Tibial nerve (tissue), 4 donors: ENCODE measurements at regions not wholly inside any gene's neighbourhood (a gene's known extent, or its start where the extent isn't known, plus 50 kb on each side); places are given as distances from the start of the nearest gene placed in this dataset.

Experiments
- DNase-seq, 2 donors: peaks; one replicate each; pipeline ENCODE4 v3.0.0-alpha.2; 2019; ENCODE audit warnings: low spot score in 2 of 2
- H3K27ac ChIP-seq, 4 donors: fragments of 200-600 bp; sonication (generic) in 3 of 4; one replicate each; pipeline ENCODE4 v1.5.1; 2017 to 2019; ENCODE audit warnings: mild to moderate bottlenecking in 1 of 4
- H3K27me3 ChIP-seq, 2 donors: fragments of 200-600 bp; sonication (generic) in 1 of 2; one replicate each; pipeline versions ENCODE4 v1.5.1 to v1.6.0; 2017 to 2019
- H3K36me3 ChIP-seq, 3 donors: fragments of 200-600 bp; sonication (generic); one replicate each; pipeline ENCODE4 v1.5.1; 2018 to 2019
- H3K4me1 ChIP-seq, 4 donors: fragments of 200-600 bp; sonication (generic) in 3 of 4; one replicate each; pipeline ENCODE4 v1.5.1; 2017 to 2019
- H3K4me3 ChIP-seq, 4 donors: fragments of 200-600 bp; sonication (generic) in 3 of 4; one replicate each; pipeline ENCODE4 v1.5.1; 2017 to 2019; ENCODE audit warnings: mild to moderate bottlenecking in 1 of 4, moderate library complexity in 1 of 4
- H3K9me3 ChIP-seq, 4 donors: fragments of 200-600 bp; sonication (generic) in 3 of 4; one replicate each; pipeline ENCODE4 v1.5.1; 2017 to 2019
- EP300 ChIP-seq, 2 donors: sonication (generic); formaldehyde crosslinking; IDR thresholded peaks; one replicate each; pipeline ENCODE4 v1.6.1; 2017; ENCODE audit warnings: antibody characterized with exemption in 2 of 2, mild to moderate bottlenecking in 1 of 2
- POLR2A ChIP-seq, 2 donors: fragments of 450-650 bp; IDR thresholded peaks; one replicate each; pipeline ENCODE4 v1.6.1; 2017; ENCODE audit warnings: antibody characterized with exemption in 2 of 2, mild to moderate bottlenecking in 2 of 2, moderate library complexity in 2 of 2
- WGBS, 2 donors: methylation state at CpG; one replicate each; pipeline ENCODE4 v1.1.5; 2018; 5-methylcytosine and 5-hydroxymethylcytosine counted together
- TF ChIP-seq, protein P1 (sequence below), 5 experiments: fragments of 200-600 bp in 3 of 5; fragments of 450-650 bp in 2 of 5; sonication (generic) in 3 of 5; IDR thresholded peaks; one replicate each; pipeline ENCODE4 v1.5.1; 2016 to 2019; ENCODE audit warnings: antibody characterized with exemption in 5 of 5, mild to moderate bottlenecking in 3 of 5, moderate library complexity in 2 of 5

DNA sequence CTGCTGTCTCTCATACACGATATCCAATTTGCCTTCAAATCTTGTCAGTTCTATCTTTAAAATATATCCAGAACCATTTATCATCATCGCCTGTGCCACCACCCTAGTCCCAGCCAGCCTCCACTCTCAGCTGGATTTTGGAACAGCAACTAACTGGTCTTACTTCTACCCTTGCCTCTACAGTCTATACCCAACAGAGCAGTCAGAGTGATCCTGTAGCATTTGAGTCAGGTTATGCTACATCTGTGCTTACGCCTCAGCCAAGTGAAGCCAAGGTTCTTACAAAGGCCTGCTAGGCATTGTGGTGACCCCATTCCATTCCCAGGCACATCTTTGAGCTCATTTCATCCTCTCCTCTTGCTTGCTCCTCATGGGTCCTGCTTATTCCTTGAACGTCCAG, 95.7 kb upstream of the ACSL1 start:
- TF ChIP-seq EP300 (IDR thresholded peaks at IDR 0.05) (no peak), POLR2A (IDR thresholded peaks at IDR 0.05) (no peak)
- TF ChIP-seq, protein P1, sequence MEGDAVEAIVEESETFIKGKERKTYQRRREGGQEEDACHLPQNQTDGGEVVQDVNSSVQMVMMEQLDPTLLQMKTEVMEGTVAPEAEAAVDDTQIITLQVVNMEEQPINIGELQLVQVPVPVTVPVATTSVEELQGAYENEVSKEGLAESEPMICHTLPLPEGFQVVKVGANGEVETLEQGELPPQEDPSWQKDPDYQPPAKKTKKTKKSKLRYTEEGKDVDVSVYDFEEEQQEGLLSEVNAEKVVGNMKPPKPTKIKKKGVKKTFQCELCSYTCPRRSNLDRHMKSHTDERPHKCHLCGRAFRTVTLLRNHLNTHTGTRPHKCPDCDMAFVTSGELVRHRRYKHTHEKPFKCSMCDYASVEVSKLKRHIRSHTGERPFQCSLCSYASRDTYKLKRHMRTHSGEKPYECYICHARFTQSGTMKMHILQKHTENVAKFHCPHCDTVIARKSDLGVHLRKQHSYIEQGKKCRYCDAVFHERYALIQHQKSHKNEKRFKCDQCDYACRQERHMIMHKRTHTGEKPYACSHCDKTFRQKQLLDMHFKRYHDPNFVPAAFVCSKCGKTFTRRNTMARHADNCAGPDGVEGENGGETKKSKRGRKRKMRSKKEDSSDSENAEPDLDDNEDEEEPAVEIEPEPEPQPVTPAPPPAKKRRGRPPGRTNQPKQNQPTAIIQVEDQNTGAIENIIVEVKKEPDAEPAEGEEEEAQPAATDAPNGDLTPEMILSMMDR (IDR thresholded peaks at IDR 0.05), result no peak
- no peaks in the 10 kb centered on the region for H3K36me3 ChIP-seq
- no peak overlapping the region for H3K4me3 ChIP-seq
- no peak for DNase-seq
- whole genome bisulfite sequencing, 2 donors, result 94 to 95% methylated on average over 4 of the region's 4 CpGs
- H3K27ac ChIP-seq, result no peak overlapping the region
- peaks cover 0 to 6% (median 0%) of the 10 kb centered on the region in 4 donors for H3K9me3 ChIP-seq
- H3K4me1 ChIP-seq, result no peaks in the 10 kb centered on the region
- H3K27me3 ChIP-seq, result no peaks in the 10 kb centered on the region

DNA sequence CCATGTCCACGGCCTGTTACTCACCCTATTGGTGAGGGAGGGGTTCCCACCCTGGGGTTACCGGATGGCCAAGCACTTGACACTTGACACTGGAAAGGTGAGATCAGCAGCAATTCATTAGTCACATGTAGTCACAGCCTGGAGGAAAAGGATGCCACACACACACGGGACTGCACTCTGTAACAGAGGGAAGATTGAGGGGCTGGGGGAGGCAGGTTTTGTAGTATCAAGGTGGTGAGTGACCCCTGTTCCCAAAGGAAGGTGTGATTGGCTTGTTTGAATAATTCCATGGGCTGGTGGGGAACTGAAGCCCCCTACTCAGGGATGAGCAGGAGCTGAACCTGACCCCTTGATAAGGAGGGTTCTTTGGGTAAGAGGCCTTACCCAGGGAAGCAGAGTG, 96.0 kb upstream of the HELT start:
- Histone ChIP-seq H3K4me1 (no peaks in the 10 kb centered on the region), H3K36me3 (no peaks in the 10 kb centered on the region), H3K27ac (no peak overlapping the region), H3K27me3 (no peaks in the 10 kb centered on the region), H3K9me3 (peaks cover 0 to 13% (median 0%) of the 10 kb centered on the region in 4 donors), H3K4me3 (no peak overlapping the region)
- DNase-seq, result no peak
- no peak for TF ChIP-seq EP300 (IDR thresholded peaks at IDR 0.05)
- TF ChIP-seq, protein P1 (IDR thresholded peaks at IDR 0.05), result no peak
- no peak for TF ChIP-seq POLR2A (IDR thresholded peaks at IDR 0.05)
- 83 to 97% methylated on average over 3 of the region's 3 CpGs for WGBS, 2 donors

DNA sequence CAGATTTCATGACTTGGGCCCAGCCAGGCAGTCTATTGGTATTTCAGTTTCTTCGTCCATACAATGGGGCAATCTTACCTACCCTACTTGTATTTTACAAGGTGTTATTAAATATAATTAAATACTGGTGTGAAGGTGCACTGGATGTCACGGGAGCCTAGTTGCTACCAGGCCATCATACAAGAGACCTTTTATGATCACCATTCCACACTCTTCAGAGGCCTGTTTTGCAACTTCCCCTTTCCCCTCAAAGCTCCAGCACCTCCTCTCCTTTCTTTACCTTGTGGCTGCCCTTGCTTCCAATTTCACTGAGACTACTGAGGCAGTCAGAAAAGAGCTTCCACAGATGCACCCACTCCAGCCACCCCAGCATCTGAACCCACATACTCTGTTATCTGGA, 93.8 kb upstream of the HELT start:
- DNase-seq, result no peak
- TF ChIP-seq EP300 (IDR thresholded peaks at IDR 0.05) (no peak), POLR2A (IDR thresholded peaks at IDR 0.05) (no peak)
- TF ChIP-seq, protein P1 (IDR thresholded peaks at IDR 0.05), result no peak
- H3K9me3 ChIP-seq, result peaks cover 0 to 25% (median 0%) of the 10 kb centered on the region in 4 donors
- H3K27me3 ChIP-seq, result no peaks in the 10 kb centered on the region
- no peaks in the 10 kb centered on the region for H3K36me3 ChIP-seq
- 70 to 80% methylated on average over 2 of the region's 2 CpGs for whole genome bisulfite sequencing, 2 donors
- H3K27ac ChIP-seq, result no peak overlapping the region
- H3K4me1 ChIP-seq, result no peaks in the 10 kb centered on the region
- H3K4me3 ChIP-seq, result no peak overlapping the region

DNA sequence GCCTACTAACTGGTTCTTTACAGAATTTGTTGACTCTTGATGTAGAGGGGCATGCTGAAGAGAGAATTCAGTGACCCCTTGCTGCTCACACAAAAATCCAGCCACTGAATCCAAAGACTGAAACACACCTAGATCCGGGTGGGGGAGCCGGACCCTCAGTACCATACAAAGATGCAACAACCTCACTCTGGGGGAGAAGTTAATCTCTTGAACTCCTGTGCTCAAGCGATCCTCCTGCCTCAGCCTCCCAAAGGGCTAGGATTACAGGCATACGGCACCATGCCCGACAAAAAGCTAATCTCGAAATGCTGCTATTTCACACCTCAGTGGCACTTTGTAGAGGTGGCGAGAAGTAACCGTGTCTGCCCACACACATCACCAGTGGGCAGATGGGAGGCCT, 88.8 kb upstream of the HELT start:
- Histone ChIP-seq H3K36me3 (no peaks in the 10 kb centered on the region), H3K27ac (no peak overlapping the region), H3K4me3 (no peak overlapping the region), H3K27me3 (no peaks in the 10 kb centered on the region), H3K9me3 (peaks cover 0 to 19% (median 0%) of the 10 kb centered on the region in 4 donors), H3K4me1 (no peaks in the 10 kb centered on the region)
- TF ChIP-seq EP300 (IDR thresholded peaks at IDR 0.05) (no peak), POLR2A (IDR thresholded peaks at IDR 0.05) (no peak)
- TF ChIP-seq, protein P1 (IDR thresholded peaks at IDR 0.05), result no peak
- no peak for DNase-seq
- whole genome bisulfite sequencing, 2 donors, result 93 to 99% methylated on average over 8 of the region's 8 CpGs

DNA sequence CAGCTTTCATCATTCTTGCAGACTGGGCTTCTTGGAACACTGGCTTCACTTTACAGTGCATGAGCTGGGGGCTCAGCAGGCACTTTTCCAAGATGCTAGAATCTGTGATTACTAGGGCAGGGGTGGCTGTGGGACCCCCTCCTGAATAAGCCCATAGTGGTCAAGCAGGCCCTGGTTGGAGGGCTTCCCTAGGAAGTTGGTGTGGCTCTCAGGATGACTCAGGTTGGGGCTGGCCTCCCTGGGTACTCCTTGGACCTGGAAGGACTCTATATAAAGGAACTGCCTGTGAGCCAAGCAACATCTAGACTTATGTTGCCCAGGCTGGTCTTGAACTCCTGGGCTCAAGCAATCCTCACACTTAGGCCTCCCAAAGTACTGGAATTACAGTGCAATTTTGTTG, 88.3 kb upstream of the HELT start:
- DNase-seq, result no peak
- H3K9me3 ChIP-seq, result peaks cover 0 to 19% (median 0%) of the 10 kb centered on the region in 4 donors
- H3K27ac ChIP-seq, result no peak overlapping the region

More for the DNA sequence above, 88.3 kb upstream of the HELT start:
- TF ChIP-seq, protein P1 (IDR thresholded peaks at IDR 0.05), result no peak
- no peak for TF ChIP-seq POLR2A (IDR thresholded peaks at IDR 0.05)
- TF ChIP-seq EP300 (IDR thresholded peaks at IDR 0.05), result no peak
- Histone ChIP-seq H3K4me3 (no peak overlapping the region), H3K27me3 (no peaks in the 10 kb centered on the region), H3K36me3 (no peaks in the 10 kb centered on the region), H3K4me1 (no peaks in the 10 kb centered on the region)
